HUES48 (cell line): ENCODE measurements at regions not wholly inside any gene's neighbourhood (a gene's known extent, or its start where the extent isn't known, plus 50 kb on each side); places are given as distances from the start of the nearest gene placed in this dataset.
"Not testable (repeated sequence)": the region's sequence is repeated elsewhere in the genome, so short reads cannot be mapped to it uniquely, and the experiment has no call there.

Experiments used
- H3K27ac ChIP-seq: one replicate; pipeline ENCODE4 v1.7.0; 2013; ENCODE audit warnings: low read depth, low read length, inconsistent platforms
- H3K27me3 ChIP-seq: 2 replicates; pipeline ENCODE4 v1.6.1; 2013; ENCODE audit warnings: mild to moderate bottlenecking, low read length; ENCODE audit not compliant: control insufficient read depth, insufficient read depth
- H3K36me3 ChIP-seq: 2 replicates; pipeline ENCODE4 v1.6.1; 2013; ENCODE audit warnings: low read length; ENCODE audit not compliant: control insufficient read depth, insufficient read depth
- H3K4me1 ChIP-seq: 2 replicates; pipeline ENCODE4 v1.6.1; 2013; ENCODE audit warnings: mild to moderate bottlenecking, low read length; ENCODE audit not compliant: control insufficient read depth, insufficient read depth
- H3K4me3 ChIP-seq: 2 replicates; pipeline ENCODE4 v1.5.1; 2013; ENCODE audit warnings: mild to moderate bottlenecking, low read depth, low read length
- H3K9ac ChIP-seq: 2 replicates; pipeline ENCODE4 v1.6.1; 2013; ENCODE audit warnings: mild to moderate bottlenecking, low read depth, low read length, moderate library complexity
- H3K9me3 ChIP-seq: 2 replicates; pipeline ENCODE4 v1.6.1; 2013; ENCODE audit warnings: low read length; ENCODE audit not compliant: control insufficient read depth, insufficient read depth

DNA sequence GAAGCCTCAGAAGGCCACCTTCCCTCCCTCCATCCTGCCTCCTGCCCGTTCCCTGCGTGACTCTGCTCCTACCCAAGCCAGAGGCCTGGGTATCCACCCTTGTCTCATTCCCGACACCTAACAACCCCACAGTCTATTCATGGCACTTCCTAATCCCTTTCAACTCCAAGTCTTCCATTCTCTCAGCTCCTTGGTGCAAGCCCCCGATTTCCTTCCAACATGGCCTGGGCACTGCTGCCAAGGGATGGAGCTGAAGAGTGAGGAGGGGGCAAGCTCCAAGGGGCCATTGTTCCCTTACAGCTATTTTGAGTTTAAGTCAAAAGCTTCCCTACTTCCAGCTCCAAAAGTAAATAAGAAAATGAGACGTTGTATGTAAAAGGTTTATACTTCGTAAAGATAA lies 84.8 kb upstream of the ASB18 start:
- Histone ChIP-seq H3K36me3 (no peaks in the 10 kb centered on the region), H3K4me1 (no peaks in the 10 kb centered on the region; the same call in 1 of the 2 replicates), H3K4me3 (no peak overlapping the region), H3K27me3 (no peaks in the 10 kb centered on the region), H3K9ac (no peak overlapping the region), H3K9me3 (no peaks in the 10 kb centered on the region), H3K27ac (no peak overlapping the region)

- no peaks in the 10 kb centered on the region; the same call in 1 of the 2 replicates for H3K4me1 ChIP-seq
- no peak overlapping the region for H3K9ac ChIP-seq
- H3K4me3 ChIP-seq: no peak overlapping the region
- no peaks in the 10 kb centered on the region for H3K9me3 ChIP-seq
- no peak overlapping the region for H3K27ac ChIP-seq
- no peaks in the 10 kb centered on the region for H3K27me3 ChIP-seq
- no peaks in the 10 kb centered on the region for H3K36me3 ChIP-seq
Observed at GRCh38 chr2:236350426-236350825, 86.2 kb upstream of the ASB18 start.

DNA sequence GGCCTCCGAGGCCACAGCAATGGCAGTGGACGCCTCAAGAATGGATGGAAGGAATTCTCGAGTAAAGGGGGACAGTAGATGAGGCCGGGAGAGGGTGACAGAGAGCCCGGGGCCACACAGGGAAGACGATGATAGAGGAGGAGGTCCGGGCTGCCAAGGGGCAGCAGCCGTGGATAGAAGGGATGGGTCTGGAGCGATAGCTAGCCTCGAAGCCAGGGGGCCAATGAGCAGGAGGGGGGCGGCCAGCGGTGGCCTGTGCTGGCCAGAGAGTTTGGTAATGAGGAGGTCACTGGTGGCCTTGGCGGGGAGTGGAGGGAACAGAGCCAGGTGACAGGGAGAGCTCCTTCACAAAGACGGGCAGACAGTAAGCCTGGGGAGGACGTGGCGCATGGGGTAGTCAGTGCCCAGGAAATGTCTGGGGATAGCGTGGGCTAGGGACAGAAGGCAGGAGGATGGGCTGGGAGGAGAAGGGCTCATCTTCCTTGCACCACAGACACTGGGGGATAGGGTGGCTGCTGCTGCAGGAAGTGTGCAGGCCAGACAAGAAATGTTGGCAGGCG lies 87.8 kb upstream of the ASB18 start:
- no peaks in the 10 kb centered on the region for H3K9me3 ChIP-seq
- H3K27me3 ChIP-seq: no peaks in the 10 kb centered on the region
- H3K27ac ChIP-seq: no peak overlapping the region

DNA sequence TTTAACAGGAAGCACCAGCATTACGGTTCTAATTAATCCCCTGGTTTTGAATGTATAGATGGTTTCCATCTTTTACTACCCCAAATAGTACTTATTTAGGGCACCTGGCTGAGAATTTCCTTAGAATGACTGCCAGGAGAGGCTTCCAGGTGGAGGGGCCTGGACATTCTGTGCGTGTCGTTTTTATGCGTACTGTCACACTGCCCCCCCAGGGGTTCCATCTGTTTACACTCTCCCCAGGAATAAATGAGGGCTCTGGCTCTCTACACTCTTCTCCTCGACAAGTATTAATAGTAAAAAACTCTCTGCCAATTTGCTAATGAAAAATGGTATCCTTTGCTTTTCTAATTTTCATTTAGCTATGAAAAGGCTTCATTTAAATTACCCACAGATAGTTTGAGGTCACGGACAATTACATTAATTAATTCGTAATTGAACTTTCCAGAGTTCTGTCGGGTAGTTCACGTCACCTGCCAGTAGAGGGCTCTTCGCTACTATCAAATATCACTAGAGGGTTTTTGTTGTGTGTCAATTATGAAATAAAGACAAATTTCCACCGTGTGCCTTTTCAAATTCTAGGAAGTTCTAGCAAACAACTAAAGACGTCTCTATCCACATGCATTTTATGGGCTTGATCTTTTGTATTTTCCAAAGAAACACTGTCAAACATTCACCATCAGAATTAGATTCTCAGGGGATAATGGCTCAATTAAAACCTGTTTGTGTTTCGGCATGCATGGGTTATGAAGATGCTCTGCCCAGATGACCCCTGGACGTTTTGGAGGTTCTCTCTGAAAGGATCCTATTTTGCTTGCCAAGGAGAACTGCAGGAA lies 88.8 kb upstream of the ASB18 start:
- Histone ChIP-seq H3K36me3 (no peaks in the 10 kb centered on the region), H3K4me1 (no peaks in the 10 kb centered on the region; the same call in 1 of the 2 replicates), H3K27ac (no peak overlapping the region), H3K9me3 (no peaks in the 10 kb centered on the region), H3K27me3 (no peaks in the 10 kb centered on the region), H3K9ac (no peak overlapping the region), H3K4me3 (no peak overlapping the region)

More for the DNA sequence above, 87.8 kb upstream of the ASB18 start:
- Histone ChIP-seq H3K4me3 (no peak overlapping the region), H3K9ac (no peak overlapping the region), H3K36me3 (no peaks in the 10 kb centered on the region), H3K4me1 (no peaks in the 10 kb centered on the region; the same call in 1 of the 2 replicates)

GRCh38 chr2:236353594-236353942 lies 89.4 kb upstream of the ASB18 start:
- Histone ChIP-seq H3K27me3 (no peaks in the 10 kb centered on the region), H3K4me1 (no peaks in the 10 kb centered on the region; the same call in 1 of the 2 replicates), H3K9me3 (no peaks in the 10 kb centered on the region), H3K36me3 (no peaks in the 10 kb centered on the region), H3K9ac (no peak overlapping the region), H3K27ac (no peak overlapping the region), H3K4me3 (no peak overlapping the region)

GRCh38 chr2:236354056-236354940 lies 90.1 kb upstream of the ASB18 start:
- Histone ChIP-seq H3K27me3 (no peaks in the 10 kb centered on the region), H3K9ac (no peak overlapping the region), H3K36me3 (no peaks in the 10 kb centered on the region), H3K27ac (no peak overlapping the region), H3K4me3 (no peak overlapping the region), H3K9me3 (no peaks in the 10 kb centered on the region), H3K4me1 (no peaks in the 10 kb centered on the region)

DNA sequence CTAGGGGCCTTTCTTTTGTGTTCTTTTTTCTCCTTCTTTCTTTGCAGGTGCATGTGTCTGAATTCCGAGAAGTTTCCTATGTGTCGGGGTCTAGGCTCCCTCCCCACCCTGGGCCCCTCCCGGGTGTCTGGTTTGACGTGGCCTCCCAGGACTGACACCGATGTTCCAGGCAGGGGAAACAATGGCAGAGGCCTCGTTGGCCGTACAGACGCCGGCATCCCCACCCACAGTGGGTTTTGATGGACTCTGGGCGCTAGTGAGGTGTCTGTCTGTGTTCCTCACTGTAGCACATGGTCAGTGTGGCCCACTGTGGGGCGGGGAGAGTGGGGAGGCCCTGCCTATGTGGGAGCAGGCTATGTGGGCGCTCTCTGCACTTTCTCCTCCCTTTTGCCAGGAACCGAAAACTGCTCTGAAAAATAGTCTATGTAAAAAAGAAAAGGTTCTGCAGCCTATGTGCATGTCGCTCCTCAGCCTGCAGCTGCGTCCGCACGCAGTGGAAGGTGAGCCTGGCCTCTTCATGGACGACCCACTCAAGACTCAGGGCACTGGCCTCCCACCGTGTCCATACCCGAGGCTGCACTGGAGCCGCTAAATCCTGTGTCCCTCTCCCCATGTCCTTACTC lies 90.9 kb upstream of the ASB18 start:
- no peaks in the 10 kb centered on the region for H3K36me3 ChIP-seq
- no peaks in the 10 kb centered on the region for H3K27me3 ChIP-seq
- H3K4me3 ChIP-seq: no peak overlapping the region
- H3K9me3 ChIP-seq: no peaks in the 10 kb centered on the region
- no peak overlapping the region for H3K27ac ChIP-seq
- H3K9ac ChIP-seq: no peak overlapping the region
- H3K4me1 ChIP-seq: no peaks in the 10 kb centered on the region

DNA sequence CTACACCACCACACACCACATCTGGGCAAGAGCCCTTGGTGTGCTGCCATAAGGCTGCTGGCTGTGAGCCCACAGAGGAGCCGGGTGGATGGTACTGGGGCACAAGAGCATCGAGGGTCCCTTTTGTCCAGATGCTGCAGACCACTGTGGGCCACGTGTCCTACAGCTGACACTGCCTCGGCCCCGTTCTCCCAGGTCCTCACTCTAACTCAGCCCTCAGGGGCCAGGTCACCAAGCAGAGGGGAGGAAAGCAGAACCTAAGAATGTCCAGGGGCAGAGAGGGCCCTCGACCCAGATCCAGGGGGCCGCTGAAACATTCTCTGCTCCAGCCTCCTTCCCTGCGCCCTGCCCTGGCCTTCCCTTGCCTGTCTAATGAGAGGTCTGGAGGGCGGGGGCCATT lies 91.7 kb upstream of the ASB18 start:
- Histone ChIP-seq H3K4me3 (no peak overlapping the region), H3K9ac (no peak overlapping the region), H3K27me3 (no peaks in the 10 kb centered on the region), H3K4me1 (no peaks in the 10 kb centered on the region), H3K36me3 (no peaks in the 10 kb centered on the region), H3K27ac (no peak overlapping the region), H3K9me3 (no peaks in the 10 kb centered on the region)

DNA sequence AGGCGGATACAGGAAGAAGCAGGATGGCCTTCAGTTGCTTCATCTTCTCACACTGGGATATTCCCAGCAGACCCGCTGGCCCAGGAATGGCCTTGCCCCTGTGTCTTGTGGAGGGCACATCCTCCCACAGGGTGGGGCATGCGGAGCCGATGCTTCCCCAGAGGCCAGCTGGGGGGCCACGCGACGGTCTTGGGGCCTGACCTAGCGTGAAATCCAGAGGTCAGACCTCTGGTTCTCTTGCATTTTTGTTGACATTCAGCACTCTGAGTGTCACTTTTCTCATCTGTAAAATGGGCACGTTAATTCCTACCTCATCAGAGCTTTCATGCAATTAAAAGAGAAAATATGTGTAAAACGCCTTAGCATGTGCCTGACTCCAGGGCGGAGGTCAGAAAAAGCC lies 92.1 kb upstream of the ASB18 start:
- H3K9me3 ChIP-seq, H3K9ac ChIP-seq, H3K27ac ChIP-seq, H3K4me1 ChIP-seq, H3K36me3 ChIP-seq, H3K4me3 ChIP-seq, H3K27me3 ChIP-seq: not testable (repeated sequence)

DNA sequence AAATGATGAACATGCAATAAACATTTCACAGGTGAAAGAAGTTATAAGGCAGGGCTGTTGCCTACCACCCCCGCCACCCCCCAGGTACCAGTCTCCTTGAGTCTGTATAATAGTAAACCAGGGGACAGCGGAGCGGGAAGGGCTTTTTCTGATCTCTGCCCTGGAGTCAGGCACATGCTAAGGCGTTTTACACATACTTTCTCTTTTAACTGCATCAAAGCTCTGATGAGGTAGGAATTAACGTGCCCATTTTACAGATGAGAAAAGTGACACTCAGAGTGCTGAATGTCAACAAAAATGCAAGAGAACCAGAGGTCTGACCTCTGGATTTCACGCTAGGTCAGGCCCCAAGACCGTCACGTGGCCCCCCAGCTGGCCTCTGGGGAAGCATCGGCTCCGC lies 94.3 kb upstream of the ASB18 start:
- H3K4me1 ChIP-seq: not testable (repeated sequence)

More for the DNA sequence above, 94.3 kb upstream of the ASB18 start:
- H3K36me3 ChIP-seq, H3K4me3 ChIP-seq, H3K9me3 ChIP-seq, H3K9ac ChIP-seq, H3K27ac ChIP-seq, H3K27me3 ChIP-seq: not testable (repeated sequence)
